NCI-H82 (cell line): ENCODE measurements at regions not wholly inside any gene's neighbourhood (a gene's known extent, or its start where the extent isn't known, plus 50 kb on each side); places are given as distances from the start of the nearest gene placed in this dataset.
"Not testable (repeated sequence)": the region's sequence is repeated elsewhere in the genome, so short reads cannot be mapped to it uniquely, and the experiment has no call there.

Source experiments
- DNase-seq: peaks from one replicate; lab custom pipeline; 2025; lab: John Stamatoyannopoulos, UW

DNA sequence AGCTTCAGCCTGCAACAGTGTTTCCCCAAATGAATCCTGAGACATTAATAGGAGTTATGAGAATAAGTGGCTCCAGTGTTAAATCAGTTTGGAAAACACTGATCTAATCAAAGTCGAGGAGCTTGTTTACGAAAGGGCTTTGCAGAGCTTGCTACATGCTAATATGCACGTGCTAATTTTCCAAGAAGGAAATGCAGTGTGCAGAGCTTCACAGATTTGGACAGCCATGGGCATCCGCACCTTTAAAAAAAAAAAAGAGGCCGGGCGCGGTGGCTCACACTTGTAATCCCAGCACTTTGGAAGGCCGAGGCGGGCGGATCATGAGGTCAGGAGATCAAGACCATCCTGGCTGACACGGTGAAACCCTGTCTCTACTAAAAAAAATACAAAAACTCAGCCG is 79.7 kb upstream of the LMO2 start:
- DNase-seq: peak; percentile 52

DNA sequence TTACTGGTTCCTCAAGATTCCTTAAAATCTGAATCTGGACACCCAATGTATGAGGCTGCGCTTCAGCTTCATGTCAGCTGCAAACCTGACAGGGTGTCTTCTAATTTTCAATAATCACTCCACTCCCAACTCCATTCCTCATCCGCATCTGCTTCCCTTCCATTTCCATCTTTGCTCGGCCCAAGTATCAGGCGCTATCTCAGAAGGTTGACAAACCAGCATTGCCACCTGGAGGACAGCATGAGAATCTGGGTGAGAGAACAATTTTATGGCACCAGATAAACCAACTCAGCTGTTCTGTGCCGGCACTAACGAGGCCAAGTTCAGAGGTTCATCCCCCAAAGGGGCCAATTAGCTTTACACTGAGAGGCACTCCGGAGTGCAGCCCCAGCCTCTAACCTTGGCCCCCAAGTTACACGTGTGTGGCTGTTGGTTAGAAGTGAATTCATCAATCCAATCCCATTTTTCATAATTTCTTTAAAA is 79.1 kb upstream of the LMO2 start:
- DNase-seq: peak; percentile 86

DNA sequence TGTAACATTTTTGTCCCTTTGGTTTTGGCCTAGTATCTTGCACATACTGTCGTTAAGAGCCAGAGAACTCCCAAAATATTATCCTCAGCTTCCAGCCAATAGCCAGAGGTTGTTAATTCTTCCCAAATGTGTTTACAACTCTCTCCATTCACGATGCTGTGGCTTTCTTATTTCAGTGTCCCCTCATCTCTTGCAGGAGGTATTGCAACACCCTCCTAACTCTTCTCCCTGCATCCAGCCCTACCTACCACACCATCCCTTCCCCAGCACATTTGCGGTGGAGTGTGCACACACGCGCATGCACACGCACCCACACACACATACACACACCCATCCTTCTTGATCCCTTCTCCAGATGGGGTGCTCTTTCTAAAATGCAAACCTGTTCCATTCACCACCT is 75.6 kb upstream of the LMO2 start:
- no peak for DNase-seq

DNA sequence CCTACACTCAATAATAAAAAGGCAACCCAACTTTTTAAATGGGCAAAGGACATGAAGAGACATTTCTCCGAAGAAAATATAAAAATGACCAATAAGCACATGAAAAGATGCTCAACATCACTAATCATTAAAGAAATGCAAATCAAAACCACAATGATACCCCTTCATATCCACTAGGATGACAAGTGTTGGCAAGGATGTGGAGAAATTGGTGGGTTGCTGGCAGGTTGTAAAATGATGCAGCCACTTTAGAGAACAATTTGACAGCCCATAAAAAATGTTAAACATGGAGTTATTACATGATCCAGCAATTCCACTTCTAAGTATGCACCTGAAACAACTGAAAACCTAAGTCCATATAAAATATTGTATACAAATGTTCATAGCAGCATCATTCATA is 73.2 kb upstream of the LMO2 start:
- DNase-seq: no peak

DNA sequence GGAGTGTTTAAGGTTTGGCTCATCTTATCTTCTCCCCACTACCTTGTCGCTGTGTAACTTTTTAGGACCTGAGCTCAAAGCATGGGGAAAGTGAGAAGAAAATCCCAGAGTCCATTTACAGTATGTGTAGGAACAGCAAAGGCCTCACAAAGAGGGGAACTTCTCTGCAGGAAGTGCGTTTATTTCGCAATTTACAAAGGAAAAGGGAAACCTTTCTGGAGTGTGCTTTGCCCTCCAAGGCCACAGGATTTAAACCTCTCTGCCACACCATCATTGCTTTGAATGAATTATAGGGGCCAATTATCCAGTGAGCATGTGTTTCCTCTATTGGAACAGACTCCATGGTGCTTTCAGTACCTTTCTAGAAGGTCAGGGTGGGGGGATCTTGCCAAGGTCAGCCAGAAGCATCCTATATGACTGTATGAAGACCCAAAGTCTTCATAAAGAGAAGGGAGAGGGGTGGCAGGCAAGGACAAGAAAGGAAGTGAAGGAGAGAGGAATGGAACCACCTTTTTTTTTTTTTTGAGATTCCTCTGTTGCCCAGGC is 68.1 kb upstream of the LMO2 start:
- no peak for DNase-seq

DNA sequence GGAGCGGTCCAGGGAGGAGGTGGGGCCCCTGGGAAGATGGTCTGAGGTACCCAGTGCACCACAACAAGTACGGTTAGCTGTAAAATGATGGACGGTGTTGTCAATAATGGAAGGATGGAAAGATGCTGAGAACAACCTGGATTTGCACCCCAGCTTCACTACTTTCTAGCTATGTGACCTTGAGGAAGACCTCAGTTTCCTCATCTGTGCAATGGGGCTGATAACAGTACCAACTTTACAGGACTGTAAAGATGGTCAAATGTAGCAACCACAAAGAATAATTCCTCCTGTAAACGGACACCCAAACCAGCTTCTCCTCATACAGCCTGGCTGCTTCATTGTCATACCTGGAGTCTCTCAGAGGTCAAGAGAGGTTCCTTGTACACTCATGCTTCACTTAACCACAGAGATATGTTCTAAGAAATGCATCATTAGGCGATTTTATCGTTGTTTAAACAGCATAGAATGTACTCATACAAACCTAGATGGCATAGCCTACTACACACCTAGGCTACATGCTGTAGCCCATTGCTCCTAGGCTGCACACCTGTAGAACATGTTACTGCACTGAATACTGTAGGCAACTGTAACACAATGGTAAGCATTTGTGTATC is 65.5 kb upstream of the LMO2 start:
- DNase-seq: no peak

DNA sequence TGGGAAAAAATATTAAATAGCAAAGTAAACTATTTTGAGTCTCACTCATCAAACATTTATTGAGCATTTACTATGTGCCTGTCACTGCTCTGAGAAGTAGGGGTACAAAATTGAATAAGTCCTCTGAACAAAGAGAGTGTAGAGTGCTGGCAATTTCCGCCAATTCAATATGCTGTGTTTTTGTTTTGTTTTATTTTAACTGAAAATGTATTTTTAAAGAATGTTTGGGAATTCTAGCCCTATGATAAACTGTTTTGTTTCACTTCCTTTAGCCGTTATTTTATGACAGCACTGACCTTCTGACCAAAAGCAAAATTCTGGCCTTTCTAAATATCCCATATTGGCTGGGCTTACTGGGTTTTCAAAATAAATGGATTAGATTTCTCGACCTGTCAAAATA is 64.7 kb upstream of the LMO2 start:
- no peak for DNase-seq

DNA sequence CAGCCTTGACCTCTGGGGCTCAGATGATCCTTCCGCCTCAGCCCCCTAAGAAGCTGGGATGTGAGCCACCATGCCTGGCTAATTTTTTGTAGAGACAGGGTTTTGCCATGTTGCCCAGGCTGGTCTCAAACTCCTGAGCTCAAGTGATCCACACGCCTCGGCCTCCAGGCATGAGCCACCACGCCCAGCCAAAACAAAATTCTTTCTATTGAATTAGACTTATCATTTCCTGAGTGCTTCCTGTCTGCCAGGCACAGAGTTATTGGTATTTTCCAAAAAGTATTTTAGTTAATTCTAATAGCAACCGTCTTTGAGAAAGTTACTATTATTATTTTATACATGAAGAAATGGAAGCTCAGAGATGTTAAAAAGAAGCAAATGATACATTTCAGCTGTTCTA is 61.4 kb upstream of the LMO2 start:
- no peak for DNase-seq

DNA sequence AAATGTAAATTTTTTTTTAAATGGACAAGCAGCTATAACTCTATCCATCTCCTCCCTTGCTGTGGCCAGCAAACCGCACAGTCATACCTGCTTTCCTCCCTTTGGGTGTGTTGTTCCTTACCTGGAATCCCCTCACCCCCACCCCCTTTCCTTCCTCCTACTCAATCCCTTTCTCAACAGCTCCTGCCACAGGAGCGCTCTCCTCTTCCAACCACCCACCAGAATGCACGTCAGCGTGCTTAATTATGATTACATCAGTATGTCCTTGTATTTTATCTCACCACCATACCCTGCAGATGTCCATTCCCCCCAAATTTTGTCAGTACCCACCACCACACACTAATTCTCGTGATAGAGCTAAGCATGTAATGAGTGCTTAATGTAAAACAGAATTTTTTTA is 60.9 kb upstream of the LMO2 start:
- DNase-seq: no peak

DNA sequence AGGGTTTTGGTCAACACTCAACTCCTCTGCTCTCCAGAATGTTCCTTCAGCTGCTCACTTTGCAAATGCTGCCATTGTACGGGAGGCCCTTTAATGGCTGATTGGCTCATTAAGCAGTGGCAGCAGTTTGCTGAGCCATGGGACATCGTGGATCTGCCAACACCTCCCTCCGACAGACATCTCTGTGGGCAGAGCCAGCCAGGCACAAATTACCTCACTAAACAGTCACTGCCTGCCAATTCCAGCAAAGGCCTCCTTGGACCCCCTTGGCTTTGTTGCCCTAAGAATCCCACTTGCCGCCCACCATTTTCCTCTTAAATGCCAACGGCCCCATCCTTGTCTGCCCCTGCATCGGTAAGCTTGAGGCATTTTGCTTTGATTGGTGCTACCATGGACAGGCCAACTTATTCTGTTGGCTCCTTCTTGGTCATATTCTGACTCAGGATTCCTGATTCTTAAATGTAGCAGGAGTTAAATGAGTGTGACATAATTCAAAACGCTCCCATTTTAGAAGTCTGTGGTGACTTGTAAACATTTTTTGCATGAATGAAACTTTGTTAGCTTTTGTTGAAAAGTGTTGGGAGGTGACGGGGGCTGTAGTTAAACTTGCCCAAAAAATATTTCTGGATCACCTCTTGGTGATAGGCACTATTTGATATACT is 57.5 kb upstream of the LMO2 start:
- DNase-seq: no peak

DNA sequence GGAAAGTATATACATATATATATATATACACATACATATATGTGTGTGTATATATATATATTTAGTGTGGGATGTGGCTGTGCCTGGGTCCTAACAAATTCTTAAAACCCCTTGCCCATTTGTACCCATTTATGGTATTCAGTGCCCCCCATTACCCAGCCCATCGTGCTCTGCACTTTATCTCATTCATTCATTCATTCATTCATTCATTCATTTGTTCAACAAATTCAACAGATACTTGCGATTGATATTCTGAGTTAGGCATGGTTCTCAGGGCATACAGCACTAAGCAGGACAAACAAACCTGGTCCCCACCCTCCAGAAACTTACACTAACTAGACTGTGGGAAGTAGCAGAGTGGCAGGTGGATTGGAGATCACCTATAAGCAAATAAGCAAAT is 56.6 kb upstream of the LMO2 start:
- no peak for DNase-seq

DNA sequence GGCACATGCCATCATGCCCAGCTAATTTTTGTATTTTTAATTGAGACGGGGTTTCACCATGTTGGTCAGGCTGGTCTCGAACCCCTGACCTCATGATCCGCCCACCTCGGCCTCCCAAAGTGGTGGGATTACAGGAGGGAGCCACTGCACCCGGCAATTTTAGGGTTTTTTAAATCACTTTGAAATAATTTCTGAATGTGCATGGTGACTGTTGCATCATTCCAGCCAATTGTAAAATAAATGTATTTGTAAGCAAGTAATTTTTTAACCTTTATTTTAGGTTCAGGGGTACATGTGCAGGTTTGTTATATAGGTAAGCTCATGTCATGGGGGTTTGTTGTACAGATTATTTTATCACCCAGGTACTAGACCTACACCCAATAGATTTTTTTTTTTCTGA is 56.0 kb upstream of the LMO2 start:
- not testable (repeated sequence) for DNase-seq

DNA sequence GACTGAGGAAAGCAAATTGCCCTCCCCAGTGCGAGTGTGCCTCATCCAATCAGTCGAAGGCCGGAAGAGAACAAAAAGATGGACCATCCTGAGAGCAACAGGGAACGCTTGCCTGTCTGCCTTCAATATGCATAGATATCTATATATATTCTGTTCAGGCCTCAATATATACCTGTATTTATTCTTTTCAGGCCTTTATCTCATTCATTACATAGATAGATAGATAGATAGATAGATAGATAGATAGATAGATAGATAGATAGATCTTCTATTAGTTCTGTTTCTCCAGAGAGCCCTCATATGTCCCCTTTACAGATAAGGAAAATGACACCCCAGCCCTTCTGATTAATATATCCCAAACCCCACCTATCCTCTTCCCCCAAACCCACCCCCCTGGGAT is 55.1 kb upstream of the LMO2 start:
- DNase-seq: no peak

DNA sequence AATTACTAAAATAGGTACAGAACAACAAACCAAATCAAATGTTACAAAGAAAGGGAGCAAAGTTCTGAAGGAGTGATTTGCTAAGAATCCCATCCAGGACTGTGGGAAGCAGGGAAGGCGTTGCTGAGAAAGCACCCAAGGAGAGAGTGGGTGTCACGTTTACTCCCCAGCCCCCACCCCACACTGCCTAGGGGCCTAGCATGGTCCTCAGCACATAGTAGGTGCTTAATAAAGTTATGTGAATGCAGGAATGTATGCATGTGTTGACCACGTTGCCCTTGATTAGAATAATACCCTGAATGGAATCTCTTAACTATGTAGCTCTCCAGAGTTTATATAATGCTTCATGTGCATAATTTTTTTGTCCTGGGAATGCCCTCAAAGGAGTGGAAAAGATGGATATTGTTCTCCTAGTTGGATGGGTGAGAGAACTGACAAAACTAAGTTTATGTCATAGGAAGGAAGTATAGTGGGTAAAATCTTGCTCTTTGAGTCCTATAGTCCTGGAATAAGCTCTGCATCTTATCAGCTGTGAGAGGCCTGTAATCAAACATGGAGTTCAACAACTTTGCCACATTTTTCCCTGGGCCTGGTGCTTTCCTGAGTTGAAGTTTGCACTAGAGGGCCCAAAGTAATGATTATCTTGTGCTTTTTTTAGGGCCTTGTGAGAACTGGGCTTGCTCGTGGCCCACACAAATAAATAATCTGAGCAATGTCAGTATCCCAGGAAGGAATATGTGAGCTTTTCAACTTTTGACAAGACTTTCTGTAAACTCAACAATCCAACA is 53.8 kb upstream of the LMO2 start:
- no peak for DNase-seq

DNA sequence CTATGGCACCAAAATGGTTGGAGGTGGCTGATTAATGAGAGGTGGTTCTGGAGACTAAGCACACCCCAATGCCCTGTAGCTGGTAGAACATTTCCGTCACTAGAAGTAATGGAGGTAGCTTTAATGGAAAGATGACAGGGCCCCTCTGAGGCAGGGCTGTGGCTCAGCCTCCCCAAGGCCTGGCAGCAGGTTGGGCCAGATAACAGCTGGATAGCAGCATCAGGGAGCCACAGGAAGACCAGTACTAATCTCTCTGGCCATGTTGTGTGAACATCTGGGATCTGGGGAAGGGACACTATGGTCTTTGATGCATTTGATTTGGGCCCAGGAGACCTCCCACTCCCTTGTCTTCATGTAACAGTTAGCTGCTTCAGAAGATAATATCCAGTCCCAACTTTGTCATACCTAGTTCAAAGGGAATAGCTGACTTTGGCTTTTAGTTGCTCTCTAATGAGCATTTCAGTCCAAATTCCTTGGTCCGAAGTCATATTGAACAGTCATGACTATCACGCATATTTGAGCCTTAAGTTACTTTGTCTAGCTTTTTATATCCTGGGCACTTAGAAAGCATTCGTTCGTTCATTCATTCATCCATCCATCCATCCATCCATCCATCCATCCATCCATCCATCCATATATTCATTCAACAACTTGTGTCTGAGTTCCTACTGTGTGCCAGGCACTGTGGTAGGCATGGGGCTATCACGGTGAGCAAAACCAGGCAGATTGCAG is 53.0 kb upstream of the LMO2 start:
- DNase-seq: peak; percentile 5

DNA sequence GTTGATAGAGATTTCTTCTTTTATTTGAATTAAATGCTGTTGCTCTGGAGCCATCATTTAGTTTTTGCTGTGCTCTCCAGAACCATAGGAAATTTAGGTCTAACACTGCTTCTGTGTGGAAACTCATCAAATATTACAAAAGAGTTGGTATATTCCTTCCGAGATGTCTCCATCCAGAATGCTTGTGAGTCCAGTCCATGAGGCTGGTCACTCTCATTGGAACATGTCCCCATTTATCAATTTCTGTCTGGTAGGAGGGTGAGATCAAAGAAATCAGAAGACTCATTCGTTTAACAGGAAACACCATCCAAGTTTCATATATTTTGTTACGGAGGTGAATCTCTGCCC is 52.4 kb upstream of the LMO2 start:
- no peak for DNase-seq

DNA sequence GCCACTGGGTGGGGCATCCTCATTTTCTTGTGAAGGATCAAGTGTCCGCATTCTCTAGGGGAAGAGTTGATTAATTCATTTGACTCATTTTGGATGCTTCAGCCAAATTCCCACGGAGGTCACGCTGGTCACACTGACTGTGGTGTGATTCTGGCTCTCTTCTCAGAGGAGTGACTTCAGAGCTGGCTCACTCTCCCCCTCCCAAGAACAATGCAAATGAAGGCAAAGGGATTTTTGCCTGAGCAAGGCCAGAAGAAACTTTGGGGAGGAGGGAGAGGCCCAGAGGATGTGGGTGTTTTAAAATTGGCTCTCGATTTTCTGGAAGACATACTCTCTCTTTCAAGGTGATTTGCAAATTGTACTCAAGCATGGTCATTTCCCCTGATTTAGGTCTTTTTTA is 51.1 kb upstream of the LMO2 start:
- DNase-seq: no peak

DNA sequence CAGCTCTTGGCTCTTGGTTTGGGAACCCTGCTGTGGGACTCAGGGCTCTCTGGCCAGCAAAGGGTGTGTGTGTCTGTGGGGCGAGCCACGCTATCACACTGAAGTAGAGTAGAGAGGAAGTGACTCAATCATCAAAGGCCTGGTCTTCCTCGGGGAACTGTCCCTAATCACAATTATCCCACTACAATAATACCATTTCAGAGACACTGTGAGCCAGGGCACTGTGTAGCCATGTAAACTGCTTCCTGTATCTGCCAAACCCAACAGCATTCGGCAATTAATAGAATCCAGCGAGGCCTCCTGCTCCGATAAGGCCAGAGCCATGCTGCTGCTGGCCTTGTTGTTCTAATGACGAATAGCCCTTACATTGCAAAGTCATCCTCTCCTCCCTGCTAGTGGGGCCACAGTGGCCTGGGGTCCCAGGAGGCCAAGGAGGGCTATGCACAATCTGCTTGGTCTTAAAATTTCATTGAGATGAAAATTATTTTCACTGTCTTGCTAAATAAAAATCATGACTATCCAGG is 49.8 kb upstream of the LMO2 start:
- DNase-seq: no peak
